C4-2B (cell line): ENCODE measurements at regions not wholly inside any gene's neighbourhood (a gene's known extent, or its start where the extent isn't known, plus 50 kb on each side); places are given as distances from the start of the nearest gene placed in this dataset.

Experiments
- ZFX ChIP-seq: fragments of 450-650 bp; IDR thresholded peaks from 2 replicates; pipeline ENCODE4 v1.6.1; 2017
- TF ChIP-seq, protein P1 (sequence below): fragments of 450-650 bp; conservative IDR thresholded peaks from 2 replicates; pipeline ENCODE4 v1.5.1; 2017; ENCODE audit warnings: mild to moderate bottlenecking

DNA sequence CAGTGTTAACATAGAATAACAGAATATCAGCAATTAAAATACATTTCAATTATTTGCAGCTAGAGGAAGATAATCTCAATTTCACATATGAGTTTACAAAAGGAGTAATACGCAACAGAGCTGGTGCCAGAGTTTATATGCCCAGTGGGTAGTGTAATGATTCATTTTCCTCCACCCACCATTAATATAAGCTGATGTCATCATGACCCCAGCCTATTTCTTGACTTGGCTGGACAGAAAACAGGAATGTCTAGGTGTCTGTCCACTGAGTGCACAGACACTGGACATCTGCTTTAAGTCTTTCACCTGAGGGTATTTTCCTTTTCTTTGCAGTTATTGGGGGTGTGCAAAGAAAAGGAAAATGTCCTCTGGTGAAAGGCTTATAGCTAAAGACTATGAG lies 335.5 kb downstream of the TBC1D4 start:
- TF ChIP-seq, protein P1, sequence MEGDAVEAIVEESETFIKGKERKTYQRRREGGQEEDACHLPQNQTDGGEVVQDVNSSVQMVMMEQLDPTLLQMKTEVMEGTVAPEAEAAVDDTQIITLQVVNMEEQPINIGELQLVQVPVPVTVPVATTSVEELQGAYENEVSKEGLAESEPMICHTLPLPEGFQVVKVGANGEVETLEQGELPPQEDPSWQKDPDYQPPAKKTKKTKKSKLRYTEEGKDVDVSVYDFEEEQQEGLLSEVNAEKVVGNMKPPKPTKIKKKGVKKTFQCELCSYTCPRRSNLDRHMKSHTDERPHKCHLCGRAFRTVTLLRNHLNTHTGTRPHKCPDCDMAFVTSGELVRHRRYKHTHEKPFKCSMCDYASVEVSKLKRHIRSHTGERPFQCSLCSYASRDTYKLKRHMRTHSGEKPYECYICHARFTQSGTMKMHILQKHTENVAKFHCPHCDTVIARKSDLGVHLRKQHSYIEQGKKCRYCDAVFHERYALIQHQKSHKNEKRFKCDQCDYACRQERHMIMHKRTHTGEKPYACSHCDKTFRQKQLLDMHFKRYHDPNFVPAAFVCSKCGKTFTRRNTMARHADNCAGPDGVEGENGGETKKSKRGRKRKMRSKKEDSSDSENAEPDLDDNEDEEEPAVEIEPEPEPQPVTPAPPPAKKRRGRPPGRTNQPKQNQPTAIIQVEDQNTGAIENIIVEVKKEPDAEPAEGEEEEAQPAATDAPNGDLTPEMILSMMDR = no peak
- TF ChIP-seq ZFX = no peak
